ENCODE measurements at regions not wholly inside any gene's neighbourhood (a gene's known extent, or its start where the extent isn't known, plus 50 kb on each side); places are given as distances from the start of the nearest gene placed in this dataset.

DNA sequence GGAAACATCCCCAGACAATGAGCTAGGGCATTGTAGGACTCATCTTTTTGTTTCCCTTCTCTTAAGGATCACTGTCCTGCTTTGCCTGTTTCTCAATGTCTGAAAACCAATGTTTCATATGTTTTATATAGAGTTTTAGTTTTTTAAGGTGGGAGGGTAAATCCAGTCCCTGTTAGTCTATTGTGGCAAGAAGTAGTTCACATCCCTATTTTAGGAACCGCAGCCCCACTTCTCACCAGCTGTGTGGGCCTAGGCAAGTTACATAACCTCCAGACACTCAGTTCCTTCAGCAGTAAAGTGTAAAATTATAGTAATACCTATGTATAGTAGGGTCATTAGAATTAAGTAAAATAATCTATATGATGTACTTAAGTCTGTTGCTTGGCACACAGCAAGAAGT lies 105.8 kb upstream of the WLS start:
- WGBS, 2 experiments (ENCODE audit: extremely low coverage in 2 of 2, insufficient read length in 1 of 2), result no CpG with 5 or more reads among the region's 1 CpG
- Histone ChIP-seq H3K9me1 (ENCODE audit: insufficient read depth, low read length) (no peaks in the 10 kb centered on the region), H3K79me1 (ENCODE audit: low read depth in 1 of 2, low read length in 2 of 2) (no peaks in the 10 kb centered on the region), H3K4me1 (ENCODE audit: control insufficient read depth, insufficient read depth, low read length) (peaks cover 6% of the 10 kb centered on the region), H3K18ac (ENCODE audit: low read depth, low read length) (0 out of 2 replicates have a peak overlapping the region, but pooled peaks have one; percentile 13), H3K23ac (ENCODE audit: low read depth, low read length) (no peak overlapping the region), H3K9me3 (ENCODE audit: control insufficient read depth, insufficient read depth, low read length) (no peaks in the 10 kb centered on the region), H3K9ac (ENCODE audit: low read depth, low read length) (no peak overlapping the region), H3K56ac (ENCODE audit: extremely low read depth, insufficient read depth, low read length) (no peak overlapping the region), H3K4me2 (ENCODE audit: low read depth, low read length) (no peak overlapping the region), H3K27me3 (ENCODE audit: control insufficient read depth, insufficient read depth, low read length) (no peaks in the 10 kb centered on the region), H3K27ac (ENCODE audit: insufficient read depth, low read length) (no peak overlapping the region), H4K8ac (ENCODE audit: low read depth in 2 of 2, low read length in 2 of 2) (peak overlapping the region in 1 of 2 experiments; percentile 62; a peak in 2 of 4 replicates), H2BK120ac (ENCODE audit: low read depth, low read length) (peak overlapping the region; percentile 47), H3K14ac (replicated peaks; ENCODE audit: low read depth, low read length) (no peak overlapping the region), H2BK15ac (ENCODE audit: low read depth, low read length) (no peak overlapping the region), H2BK20ac (ENCODE audit: low read depth, low read length) (peak overlapping the region; percentile 18; the same call in 1 of the 2 replicates), H2BK5ac (ENCODE audit: low read depth, low read length, poor library complexity, severe bottlenecking) (no peak overlapping the region), H2AFZ (replicated peaks; ENCODE audit: low read length, poor library complexity) (no peak overlapping the region), H3K36me3 (ENCODE audit: control insufficient read depth, insufficient read depth, low read length) (no peaks in the 10 kb centered on the region), H3K4me3 (ENCODE audit: insufficient read depth, low read depth, low read length) (no peak overlapping the region), H3K4ac (ENCODE audit: low read depth, low read length) (peak overlapping the region; percentile 47; the same call in 1 of the 2 replicates), H4K20me1 (ENCODE audit: insufficient read depth, low read length) (no peaks in the 10 kb centered on the region), H2AK9ac (replicated peaks; ENCODE audit: low read depth, low read length, poor library complexity) (no peak overlapping the region), H2AK5ac (ENCODE audit: low read depth, low read length) (0 out of 2 replicates have a peak overlapping the region, but pooled peaks have one; percentile 23), H4K91ac (ENCODE audit: insufficient read depth, low read depth, low read length) (0 out of 2 replicates have a peak overlapping the region, but pooled peaks have one; percentile 25), H4K5ac (ENCODE audit: low read depth, low read length) (0 out of 2 replicates have a peak overlapping the region, but pooled peaks have one; percentile 26)
- ATAC-seq (ENCODE audit: low read depth) (no peak), DNase-seq (no peak)
- TF ChIP-seq USF2 (IDR thresholded peaks at IDR 0.05; ENCODE audit: low read depth, low read length) (no peak), POLR2A (IDR thresholded peaks at IDR 0.05; ENCODE audit: low read depth, low read length) (no peak), RFX5 (IDR thresholded peaks at IDR 0.05; ENCODE audit: low read depth, low read length) (no peak), CHD1 (IDR thresholded peaks at IDR 0.05; ENCODE audit: low read depth, low read length) (no peak), CEBPB (IDR thresholded peaks at IDR 0.05; ENCODE audit: low read depth, low read length) (no peak), MXI1 (IDR thresholded peaks at IDR 0.05; ENCODE audit: borderline replicate concordance, low read depth, low read length) (no peak), NFE2L2 (IDR thresholded peaks at IDR 0.05; ENCODE audit: low read depth, low read length) (no peak), RAD21 (IDR thresholded peaks at IDR 0.05; ENCODE audit: low read length) (no peak), MAFK (IDR thresholded peaks at IDR 0.05; ENCODE audit: low read depth, low read length) (no peak), BHLHE40 (IDR thresholded peaks at IDR 0.05; ENCODE audit: low read depth, low read length) (no peak), RCOR1 (IDR thresholded peaks at IDR 0.05; ENCODE audit: insufficient replicate concordance, low read length) (no peak), SMC3 (IDR thresholded peaks at IDR 0.05; ENCODE audit: low read depth, low read length) (no peak), MAZ (IDR thresholded peaks at IDR 0.05; ENCODE audit: borderline replicate concordance, low read depth, low read length) (no peak), FOS (IDR thresholded peaks at IDR 0.05; ENCODE audit: low read depth, low read length) (no peak)
- TF ChIP-seq, protein P1, sequence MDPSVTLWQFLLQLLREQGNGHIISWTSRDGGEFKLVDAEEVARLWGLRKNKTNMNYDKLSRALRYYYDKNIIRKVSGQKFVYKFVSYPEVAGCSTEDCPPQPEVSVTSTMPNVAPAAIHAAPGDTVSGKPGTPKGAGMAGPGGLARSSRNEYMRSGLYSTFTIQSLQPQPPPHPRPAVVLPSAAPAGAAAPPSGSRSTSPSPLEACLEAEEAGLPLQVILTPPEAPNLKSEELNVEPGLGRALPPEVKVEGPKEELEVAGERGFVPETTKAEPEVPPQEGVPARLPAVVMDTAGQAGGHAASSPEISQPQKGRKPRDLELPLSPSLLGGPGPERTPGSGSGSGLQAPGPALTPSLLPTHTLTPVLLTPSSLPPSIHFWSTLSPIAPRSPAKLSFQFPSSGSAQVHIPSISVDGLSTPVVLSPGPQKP (IDR thresholded peaks at IDR 0.05; ENCODE audit: borderline replicate concordance, low read depth, low read length), result no peak
- intact Hi-C loops (cut with micrococcal nuclease) (no loop called here), dilution Hi-C loops (cut with HindIII; ENCODE audit: low sequenced_read_pairs, unreplicated experiment) (no loop called here), in situ Hi-C loops (cut with MboI; ENCODE audit: low sequenced_read_pairs) (no loop called here)
- ChIA-PET POLR2A (ENCODE audit: unreplicated experiment) (no interaction called here), CTCF (no interaction called here)
- no TSS peak for BruUV-seq (replicated peaks)

All from IMR-90 (cell line).